ENCODE measurements at regions not wholly inside any gene's neighbourhood (a gene's known extent, or its start where the extent isn't known, plus 50 kb on each side); places are given as distances from the start of the nearest gene placed in this dataset.
"Not testable (repeated sequence)": the region's sequence is repeated elsewhere in the genome, so short reads cannot be mapped to it uniquely, and the experiment has no call there.

GRCh38 chr6:40146902-40147301 lies 212.6 kb upstream of the MOCS1 start:
- DNase-seq: no peak

GRCh38 chr6:40139447-40139846 lies 205.2 kb upstream of the MOCS1 start:
- no peak for DNase-seq

- DNase-seq: no peak
Observed at GRCh38 chr6:40138273-40138720, 204.0 kb upstream of the MOCS1 start.

- DNase-seq: no peak
Observed at GRCh38 chr6:40135491-40136072, 201.3 kb upstream of the MOCS1 start.

- DNase-seq: not testable (repeated sequence)
Observed at GRCh38 chr6:40133981-40134380, 199.7 kb upstream of the MOCS1 start.

- DNase-seq: no peak
Observed at GRCh38 chr6:40131675-40132074, 197.4 kb upstream of the MOCS1 start.

GRCh38 chr6:40128127-40128526 lies 193.9 kb upstream of the MOCS1 start:
- no peak for DNase-seq

- DNase-seq: no peak
Observed at GRCh38 chr6:40125680-40126394, 191.6 kb upstream of the MOCS1 start.

- DNase-seq: no peak
Observed at GRCh38 chr6:40124924-40125323, 190.7 kb upstream of the MOCS1 start.

GRCh38 chr6:40116832-40117231 lies 182.6 kb upstream of the MOCS1 start:
- no peak for DNase-seq

- no peak for DNase-seq
Observed at GRCh38 chr6:40112350-40112749, 178.1 kb upstream of the MOCS1 start.

- DNase-seq: no peak
Observed at GRCh38 chr6:40108736-40109135, 174.5 kb upstream of the MOCS1 start.

- no peak for DNase-seq
Observed at GRCh38 chr6:40106840-40107239, 172.6 kb upstream of the MOCS1 start.

- no peak for DNase-seq
Observed at GRCh38 chr6:40098774-40099173, 164.5 kb upstream of the MOCS1 start.

- no peak for DNase-seq
Observed at GRCh38 chr6:40097590-40097989, 163.3 kb upstream of the MOCS1 start.

GRCh38 chr6:40083141-40083920 lies 149.1 kb upstream of the MOCS1 start:
- DNase-seq: no peak

- DNase-seq: no peak
Observed at GRCh38 chr6:40082278-40083043, 148.2 kb upstream of the MOCS1 start.

GRCh38 chr6:40077736-40078135 lies 143.5 kb upstream of the MOCS1 start:
- DNase-seq: no peak

GRCh38 chr6:40077315-40077714 lies 143.1 kb upstream of the MOCS1 start:
- DNase-seq: no peak

- no peak for DNase-seq
Observed at GRCh38 chr6:40075056-40075590, 140.9 kb upstream of the MOCS1 start.

- DNase-seq: no peak
Observed at GRCh38 chr6:40074306-40075055, 140.2 kb upstream of the MOCS1 start.

- no peak for DNase-seq
Observed at GRCh38 chr6:40066372-40066771, 132.1 kb upstream of the MOCS1 start.
